A673 (cell line): ENCODE measurements at regions not wholly inside any gene's neighbourhood (a gene's known extent, or its start where the extent isn't known, plus 50 kb on each side); places are given as distances from the start of the nearest gene placed in this dataset.

Source experiments
- BruUV-seq: library from RNA; stranded (reverse); fragments of 400-500 nt; replicated peaks from 2 replicates; lab custom pipeline; 2021; lab: Mats Ljungman, UMichigan
- CTCF ChIA-PET: fragments of 300-600 bp; sonication (Branson Sonifier 250); formaldehyde crosslinking; loops from one replicate; lab custom pipeline; 2022; ENCODE audit warnings: antibody characterized with exemption; lab: Charles Lee
- POLR2A ChIA-PET: fragments of 300-600 bp; sonication (Branson Sonifier 250); formaldehyde crosslinking; loops from one replicate; lab custom pipeline; 2022; ENCODE audit warnings: antibody characterized with exemption; ENCODE audit not compliant: low non-redundant PET; lab: Charles Lee
- DNase-seq: peaks from one replicate; pipeline ENCODE4 v3.0.0-alpha.2; 2015; ENCODE audit warnings: low spot score
- H3K27ac ChIP-seq: fragments of 200-600 bp; sonication (generic); 2 replicates; pipeline ENCODE4 v1.5.1; 2016; ENCODE audit warnings: mixed run types, low read depth, mild to moderate bottlenecking, mixed read lengths, antibody characterized with exemption, low read length; ENCODE audit not compliant: poor library complexity, severe bottlenecking
- H3K27me3 ChIP-seq: fragments of 200-600 bp; sonication (generic); replicated peaks from 2 replicates; pipeline ENCODE4 v1.6.1; 2017; ENCODE audit warnings: mixed run types, low read depth, mild to moderate bottlenecking, mixed read lengths, antibody characterized with exemption, low read length; ENCODE audit not compliant: insufficient read depth, poor library complexity
- H3K36me3 ChIP-seq: fragments of 200-600 bp; sonication (generic); 2 replicates; pipeline ENCODE4 v1.6.1; 2016; ENCODE audit warnings: mixed run types, mild to moderate bottlenecking, mixed read lengths, antibody characterized with exemption, low read length; ENCODE audit not compliant: insufficient read depth, poor library complexity, severe bottlenecking
- H3K4me1 ChIP-seq: fragments of 200-600 bp; sonication (generic); 2 replicates; pipeline ENCODE4 v1.6.1; 2017; ENCODE audit warnings: mixed run types, mild to moderate bottlenecking, mixed read lengths, antibody characterized with exemption, low read length; ENCODE audit not compliant: insufficient read depth, poor library complexity, severe bottlenecking
- H3K4me3 ChIP-seq: fragments of 200-600 bp; sonication (generic); 2 replicates; pipeline ENCODE4 v1.5.1; 2016; ENCODE audit warnings: low read depth, mixed run types, mild to moderate bottlenecking, mixed read lengths, low read length; ENCODE audit not compliant: poor library complexity, severe bottlenecking
- H3K9me3 ChIP-seq: fragments of 200-600 bp; sonication (generic); 2 replicates; pipeline ENCODE4 v1.6.1; 2016; ENCODE audit warnings: mixed run types, low read depth, mild to moderate bottlenecking, mixed read lengths, antibody characterized with exemption, low read length; ENCODE audit not compliant: poor library complexity, severe bottlenecking
- CTCF ChIP-seq: fragments of 300-800, 200-600 bp; sonication (generic); conservative IDR thresholded peaks from 2 replicates; pipeline ENCODE4 v1.5.1; 2017; ENCODE audit warnings: low read depth, mild to moderate bottlenecking, antibody characterized with exemption, low read length, moderate library complexity, mixed read lengths
- EZH2 ChIP-seq: fragments of 200-600 bp; sonication (generic); IDR thresholded peaks from 2 replicates; pipeline ENCODE4 v1.6.1; 2017; ENCODE audit warnings: borderline replicate concordance, low read depth, mild to moderate bottlenecking, mixed read lengths, antibody characterized with exemption, low read length; ENCODE audit not compliant: poor library complexity, severe bottlenecking
- intact Hi-C: fragments of 100-400 bp; cut with micrococcal nuclease; formaldehyde crosslinking; loops from one replicate; pipeline ENCODE4 v1.10.0; 2022; ENCODE audit not compliant: unreplicated experiment

GRCh38 chr18:67217551-67218166 is 298.9 kb downstream of the DSEL start:
- H3K4me3 ChIP-seq: no peak overlapping the region
- peaks cover 16% of the 10 kb centered on the region for H3K4me1 ChIP-seq
- no peaks in the 10 kb centered on the region for H3K36me3 ChIP-seq
- CTCF ChIA-PET: no interaction called here
- no peaks in the 10 kb centered on the region for H3K27me3 ChIP-seq
- H3K27ac ChIP-seq: no peak overlapping the region
- POLR2A ChIA-PET: no interaction called here
- no TSS peak for BruUV-seq
- H3K9me3 ChIP-seq: no peaks in the 10 kb centered on the region
- DNase-seq: peak; percentile 77
- intact Hi-C loops: loop anchor here (1.0 to 10.0 kb wide), 7 partner anchors 300 to 1627 kb away; partner anchors contain the start of gene DSEL
- TF ChIP-seq EZH2 (no peak), CTCF (peak; percentile 73)

- peaks cover 16% of the 10 kb centered on the region for H3K4me1 ChIP-seq
- CTCF ChIA-PET: interaction anchor here (0.6 kb wide), 1 partner anchor 806 kb away, joined by 5 read pairs; no protein-coding TSS in a partner anchor
- no peaks in the 10 kb centered on the region for H3K27me3 ChIP-seq
- H3K9me3 ChIP-seq: no peaks in the 10 kb centered on the region
- intact Hi-C loops: loop anchor here (1.0 to 10.0 kb wide), 6 partner anchors 300 to 1628 kb away; partner anchors contain the start of gene DSEL
- no peak overlapping the region for H3K27ac ChIP-seq
- POLR2A ChIA-PET: no interaction called here
- no peak overlapping the region for H3K4me3 ChIP-seq
- no TSS peak for BruUV-seq
- no peak for TF ChIP-seq CTCF
- no peak for TF ChIP-seq EZH2
- H3K36me3 ChIP-seq: no peaks in the 10 kb centered on the region
- DNase-seq: no peak
Observed at GRCh38 chr18:67216846-67217245, 299.7 kb downstream of the DSEL start.

- BruUV-seq: no TSS peak
- CTCF ChIA-PET: no interaction called here
- intact Hi-C loops: loop anchor here (2.0 to 10.0 kb wide), 5 partner anchors 302 to 1629 kb away; partner anchors contain the start of gene DSEL
- peaks cover 16% of the 10 kb centered on the region for H3K4me1 ChIP-seq
- H3K4me3 ChIP-seq: no peak overlapping the region
- no peak overlapping the region for H3K27ac ChIP-seq
- no peaks in the 10 kb centered on the region for H3K9me3 ChIP-seq
- TF ChIP-seq CTCF (no peak), EZH2 (no peak)
- no peaks in the 10 kb centered on the region for H3K27me3 ChIP-seq
- POLR2A ChIA-PET: no interaction called here
- H3K36me3 ChIP-seq: no peaks in the 10 kb centered on the region
- DNase-seq: no peak
Observed at GRCh38 chr18:67215686-67216085, 300.8 kb downstream of the DSEL start.
